ENCODE measurements at regions not wholly inside any gene's neighbourhood (a gene's known extent, or its start where the extent isn't known, plus 50 kb on each side); places are given as distances from the start of the nearest gene placed in this dataset.

- H3K27ac Mint-ChIP-seq: no peak overlapping the region
These were observed 1735.9 kb upstream of the SEL1L start for GRCh38 chr14:83269583-83269982.

GRCh38 chr14:83271663-83272062, 1738.0 kb upstream of the SEL1L start:
- Mint-ChIP-seq H3K27ac (no peak overlapping the region), H3K36me3 (no peaks in the 10 kb centered on the region), H3K9me3 (peaks cover 0 to 9% (median 2%) of the 10 kb centered on the region in 7 donors), H3K4me1 (no peaks in the 10 kb centered on the region), H3K27me3 (ENCODE audit: low read depth in 3 of 3) (no peaks in the 10 kb centered on the region), H3K4me3 (no peak overlapping the region)
- WGBS (ENCODE audit: insufficient coverage): 83% methylated on average over 1 of the region's 2 CpGs
- H4K20me1 ChIP-seq (ENCODE audit: insufficient read depth, low read length): no peaks in the 10 kb centered on the region
- H3K79me2 ChIP-seq (ENCODE audit: insufficient read depth, low read length): no peaks in the 10 kb centered on the region
- no peak overlapping the region for H3K9ac ChIP-seq (ENCODE audit: insufficient read depth, low read length, poor library complexity, severe bottlenecking)
- no peak overlapping the region for H3K27ac ChIP-seq (ENCODE audit: low read depth in 1 of 2, low read length in 2 of 2)
- H3K4me2 ChIP-seq (replicated peaks; ENCODE audit: extremely low read depth, low read length, poor library complexity, severe bottlenecking): no peak overlapping the region
- H3K27me3 ChIP-seq (ENCODE audit: control insufficient read depth in 2 of 2, insufficient read depth in 2 of 2, low read length in 2 of 2): no peaks in the 10 kb centered on the region
- H3K4me3 ChIP-seq (replicated peaks in 1 of 3; ENCODE audit: low read depth in 2 of 3, low read length in 3 of 3): no peak overlapping the region
- intact Hi-C loops (cut with micrococcal nuclease): no loop called here
- H3K9me3 ChIP-seq (replicated peaks in 1 of 2; ENCODE audit: control insufficient read depth in 1 of 2, insufficient read depth in 1 of 2, low read length in 2 of 2): no peaks in the 10 kb centered on the region
- TF ChIP-seq CTCF (IDR thresholded peaks at IDR 0.05): no peak
- H2AFZ ChIP-seq (ENCODE audit: insufficient read depth, low read depth, low read length, poor library complexity, severe bottlenecking): no peak overlapping the region
- no peaks in the 10 kb centered on the region for H3K36me3 ChIP-seq (replicated peaks in 1 of 2; ENCODE audit: control insufficient read depth in 1 of 2, insufficient read depth in 2 of 2, low read length in 2 of 2)
- no peak for DNase-seq
- no peaks in the 10 kb centered on the region for H3K4me1 ChIP-seq (ENCODE audit: control insufficient read depth in 1 of 2, insufficient read depth in 2 of 2, low read length in 2 of 2)

More at GRCh38 chr14:83269583-83269982, 1735.9 kb upstream of the SEL1L start:
- Histone ChIP-seq H3K9me3 (replicated peaks in 1 of 2; ENCODE audit: control insufficient read depth in 1 of 2, insufficient read depth in 1 of 2, low read length in 2 of 2) (no peaks in the 10 kb centered on the region), H3K27ac (ENCODE audit: low read depth in 1 of 2, low read length in 2 of 2) (no peak overlapping the region), H3K4me2 (replicated peaks; ENCODE audit: extremely low read depth, low read length, poor library complexity, severe bottlenecking) (no peak overlapping the region), H2AFZ (ENCODE audit: insufficient read depth, low read depth, low read length, poor library complexity, severe bottlenecking) (no peak overlapping the region), H4K20me1 (ENCODE audit: insufficient read depth, low read length) (no peaks in the 10 kb centered on the region), H3K4me3 (replicated peaks in 1 of 3; ENCODE audit: low read depth in 2 of 3, low read length in 3 of 3) (no peak overlapping the region), H3K4me1 (ENCODE audit: control insufficient read depth in 1 of 2, insufficient read depth in 2 of 2, low read length in 2 of 2) (no peaks in the 10 kb centered on the region), H3K27me3 (ENCODE audit: control insufficient read depth in 2 of 2, insufficient read depth in 2 of 2, low read length in 2 of 2) (no peaks in the 10 kb centered on the region), H3K79me2 (ENCODE audit: insufficient read depth, low read length) (no peaks in the 10 kb centered on the region), H3K36me3 (replicated peaks in 1 of 2; ENCODE audit: control insufficient read depth in 1 of 2, insufficient read depth in 2 of 2, low read length in 2 of 2) (no peaks in the 10 kb centered on the region), H3K9ac (ENCODE audit: insufficient read depth, low read length, poor library complexity, severe bottlenecking) (no peak overlapping the region)
- TF ChIP-seq CTCF (IDR thresholded peaks at IDR 0.05): no peak
- no CpG with 5 or more reads among the region's 3 CpGs for WGBS (ENCODE audit: insufficient coverage)
- H3K36me3 Mint-ChIP-seq: no peaks in the 10 kb centered on the region
- peaks cover under 1 to 9% (median 2%) of the 10 kb centered on the region in 7 donors for H3K9me3 Mint-ChIP-seq
- no peaks in the 10 kb centered on the region for H3K27me3 Mint-ChIP-seq (ENCODE audit: low read depth in 3 of 3)
- no peak for DNase-seq
- intact Hi-C loops (cut with micrococcal nuclease): no loop called here
- no peak overlapping the region for H3K4me3 Mint-ChIP-seq
- no peaks in the 10 kb centered on the region for H3K4me1 Mint-ChIP-seq

Measured in CD14-positive monocyte (primary cell).